ENCODE measurements at regions not wholly inside any gene's neighbourhood (a gene's known extent, or its start where the extent isn't known, plus 50 kb on each side); places are given as distances from the start of the nearest gene placed in this dataset.

GRCh38 chr9:108310202-108310601 lies 545.6 kb downstream of the ACTL7B start:
- Mint-ChIP-seq H3K27me3 (no peaks in the 10 kb centered on the region), H3K4me3 (no peak overlapping the region), H3K9me3 (peaks cover 4% of the 10 kb centered on the region), H3K4me1 (no peaks in the 10 kb centered on the region), H3K36me3 (ENCODE audit: low read depth) (no peaks in the 10 kb centered on the region), H3K27ac (no peak overlapping the region)
- TF ChIP-seq CTCF (IDR thresholded peaks at IDR 0.05): no peak
- ChIA-PET POLR2A (no interaction called here), CTCF (no interaction called here)
- DNase-seq: no peak
- intact Hi-C loops (cut with micrococcal nuclease): no loop called here
- ATAC-seq (ENCODE audit: low read depth): no peak

- no peaks in the 10 kb centered on the region for H3K9me3 Mint-ChIP-seq
- ChIA-PET POLR2A (no interaction called here), CTCF (no interaction called here)
- DNase-seq (no peak), ATAC-seq (ENCODE audit: low read depth) (no peak)
- peaks cover 4% of the 10 kb centered on the region for H3K27me3 Mint-ChIP-seq
- TF ChIP-seq CTCF (IDR thresholded peaks at IDR 0.05): no peak
- H3K27ac Mint-ChIP-seq: no peak overlapping the region
- H3K4me1 Mint-ChIP-seq: no peaks in the 10 kb centered on the region
- no peaks in the 10 kb centered on the region for H3K36me3 Mint-ChIP-seq (ENCODE audit: low read depth)
- intact Hi-C loops (cut with micrococcal nuclease): no loop called here
- H3K4me3 Mint-ChIP-seq: no peak overlapping the region
These were observed 555.2 kb downstream of the ACTL7B start for GRCh38 chr9:108300306-108301287.

- Mint-ChIP-seq H3K27ac (no peak overlapping the region), H3K4me3 (no peak overlapping the region), H3K27me3 (no peaks in the 10 kb centered on the region), H3K9me3 (no peaks in the 10 kb centered on the region), H3K4me1 (no peaks in the 10 kb centered on the region), H3K36me3 (ENCODE audit: low read depth) (no peaks in the 10 kb centered on the region)
- intact Hi-C loops (cut with micrococcal nuclease): no loop called here
- DNase-seq: no peak
- ATAC-seq (ENCODE audit: low read depth): no peak
- POLR2A ChIA-PET: no interaction called here
- CTCF ChIA-PET: no interaction called here
- no peak for TF ChIP-seq CTCF (IDR thresholded peaks at IDR 0.05)
These were observed 558.7 kb downstream of the ACTL7B start for GRCh38 chr9:108297073-108297472.

- no peak overlapping the region for H3K4me3 Mint-ChIP-seq
- CTCF ChIA-PET: no interaction called here
- H3K36me3 Mint-ChIP-seq (ENCODE audit: low read depth): no peaks in the 10 kb centered on the region
- ATAC-seq (ENCODE audit: low read depth) (no peak), DNase-seq (no peak)
- no peak for TF ChIP-seq CTCF (IDR thresholded peaks at IDR 0.05)
- intact Hi-C loops (cut with micrococcal nuclease): no loop called here
- no peak overlapping the region for H3K27ac Mint-ChIP-seq
- POLR2A ChIA-PET: no interaction called here
- no peaks in the 10 kb centered on the region for H3K4me1 Mint-ChIP-seq
- no peaks in the 10 kb centered on the region for H3K9me3 Mint-ChIP-seq
- no peaks in the 10 kb centered on the region for H3K27me3 Mint-ChIP-seq
These were observed 559.7 kb downstream of the ACTL7B start for GRCh38 chr9:108296056-108296455.

- Mint-ChIP-seq H3K9me3 (no peaks in the 10 kb centered on the region), H3K4me1 (no peaks in the 10 kb centered on the region), H3K36me3 (ENCODE audit: low read depth) (no peaks in the 10 kb centered on the region), H3K27ac (no peak overlapping the region), H3K27me3 (no peaks in the 10 kb centered on the region), H3K4me3 (no peak overlapping the region)
- ChIA-PET CTCF (no interaction called here), POLR2A (no interaction called here)
- ATAC-seq (ENCODE audit: low read depth) (no peak), DNase-seq (no peak)
- no peak for TF ChIP-seq CTCF (IDR thresholded peaks at IDR 0.05)
- intact Hi-C loops (cut with micrococcal nuclease): no loop called here
These were observed 564.2 kb downstream of the ACTL7B start for GRCh38 chr9:108291586-108291932.
